GM13976 (cell line): ENCODE measurements at regions not wholly inside any gene's neighbourhood (a gene's known extent, or its start where the extent isn't known, plus 50 kb on each side); places are given as distances from the start of the nearest gene placed in this dataset.
A peak's percentile ranks its signal among the peaks of the same experiment; 100 is the strongest.
"Not testable (repeated sequence)": the region's sequence is repeated elsewhere in the genome, so short reads cannot be mapped to it uniquely, and the experiment has no call there.

ENCODE experiments used
- DNase-seq: peaks from one replicate; pipeline ENCODE4 v3.0.0; 2012; ENCODE audit warnings: low spot score
- CTCF ChIP-seq: IDR thresholded peaks from 2 replicates; pipeline ENCODE4 v1.5.1; 2012; ENCODE audit warnings: borderline replicate concordance, mild to moderate bottlenecking; ENCODE audit not compliant: insufficient read depth; ENCODE audit errors: extremely low read depth, missing control alignments, control extremely low read depth
- in situ Hi-C: fragments of 300-500 bp; cut with MboI; formaldehyde crosslinking; loops from one replicate; pipeline ENCODE4 v1.12.0; 2022; ENCODE audit warnings: low sequenced_read_pairs, mixed read lengths, inconsistent platforms; ENCODE audit not compliant: unreplicated experiment

GRCh38 chr11:22554221-22554620, 71.4 kb downstream of the FANCF start:
- no peak for TF ChIP-seq CTCF
- peak; percentile 20 for DNase-seq
- in situ Hi-C loops = no loop called here

- in situ Hi-C loops = no loop called here
- no peak for TF ChIP-seq CTCF
- no peak for DNase-seq
Observed at GRCh38 chr11:22552885-22553284, 72.7 kb downstream of the FANCF start.

GRCh38 chr11:22546746-22547145, 78.9 kb downstream of the FANCF start:
- TF ChIP-seq CTCF = no peak
- DNase-seq = no peak
- in situ Hi-C loops = loop anchor here (25.0 kb wide), 1 partner anchor 209 kb away; the partner anchor contains the start of gene SLC17A6

GRCh38 chr11:22543261-22543660, 82.4 kb downstream of the FANCF start:
- TF ChIP-seq CTCF = no peak
- in situ Hi-C loops = loop anchor here (25.0 kb wide), 1 partner anchor 206 kb away; the partner anchor contains the start of gene SLC17A6
- DNase-seq = no peak

- in situ Hi-C loops = loop anchor here (25.0 kb wide), 1 partner anchor 203 kb away; the partner anchor contains the start of gene SLC17A6
- DNase-seq = no peak
- TF ChIP-seq CTCF = no peak
Observed at GRCh38 chr11:22539821-22540256, 85.8 kb downstream of the FANCF start.

- in situ Hi-C loops = loop anchor here (25.0 kb wide), 1 partner anchor 199 kb away; the partner anchor contains the start of gene SLC17A6
- TF ChIP-seq CTCF = no peak
- DNase-seq = no peak
Observed at GRCh38 chr11:22536071-22536470, 89.6 kb downstream of the FANCF start.

GRCh38 chr11:22528612-22529429, 96.8 kb downstream of the FANCF start:
- DNase-seq = not testable (repeated sequence)
- in situ Hi-C loops = loop anchor here (25.0 kb wide), 1 partner anchor 192 kb away; the partner anchor contains the start of gene SLC17A6
